Medulla oblongata (tissue), 1 donor: ENCODE measurements at regions not wholly inside any gene's neighbourhood (a gene's known extent, or its start where the extent isn't known, plus 50 kb on each side); places are given as distances from the start of the nearest gene placed in this dataset.

ENCODE experiments used
- DNase-seq: peaks from one replicate; pipeline ENCODE4 v3.0.0-alpha.2; 2015; ENCODE audit errors: extremely low spot score

DNA sequence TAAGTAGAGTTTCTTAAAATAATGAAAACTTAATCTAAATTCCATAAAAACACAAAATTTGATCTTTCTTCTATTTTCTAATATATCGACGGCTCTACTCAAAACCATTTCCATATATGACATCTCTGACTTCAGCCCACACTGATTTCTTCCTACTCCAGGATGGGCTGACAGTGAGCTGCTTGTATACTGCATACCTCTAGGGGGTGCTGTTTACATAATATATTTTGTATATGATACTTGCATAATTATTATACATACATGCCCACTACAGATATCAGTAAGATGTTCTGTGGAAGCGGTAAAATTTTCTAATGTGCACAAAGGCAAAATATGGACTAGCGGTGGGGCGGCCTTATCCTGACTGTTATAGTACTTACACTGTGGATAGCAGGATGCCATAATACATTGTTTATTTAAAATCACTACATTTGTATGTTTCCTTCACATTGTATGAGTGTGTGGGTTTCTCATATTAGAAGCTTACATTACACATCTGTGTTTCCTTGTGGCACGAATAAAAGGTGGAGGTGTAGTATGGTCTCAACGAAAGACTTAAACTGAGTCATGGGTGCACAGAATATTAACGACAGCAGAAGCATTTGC is 66.1 kb upstream of the NXPH2 start:
- DNase-seq: peak; percentile 5

DNA sequence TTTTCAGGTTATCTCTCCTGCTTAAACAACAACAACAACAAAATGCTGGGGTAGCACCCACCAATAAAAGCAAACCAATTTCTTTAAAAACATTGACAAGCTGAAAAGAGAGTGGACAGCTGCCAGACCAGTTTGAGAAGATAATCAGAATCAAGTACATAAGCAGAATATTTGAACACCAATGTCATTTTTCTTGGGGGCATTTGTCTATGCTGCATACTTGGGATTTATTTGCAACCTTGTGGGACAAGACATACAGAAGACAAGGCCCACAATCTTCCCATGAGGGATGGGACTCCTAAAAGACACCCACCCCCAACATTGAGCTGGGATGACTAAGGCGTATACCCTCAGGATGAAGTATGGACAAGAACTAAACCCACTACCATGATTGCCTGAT is 62.2 kb upstream of the NXPH2 start:
- no peak for DNase-seq

DNA sequence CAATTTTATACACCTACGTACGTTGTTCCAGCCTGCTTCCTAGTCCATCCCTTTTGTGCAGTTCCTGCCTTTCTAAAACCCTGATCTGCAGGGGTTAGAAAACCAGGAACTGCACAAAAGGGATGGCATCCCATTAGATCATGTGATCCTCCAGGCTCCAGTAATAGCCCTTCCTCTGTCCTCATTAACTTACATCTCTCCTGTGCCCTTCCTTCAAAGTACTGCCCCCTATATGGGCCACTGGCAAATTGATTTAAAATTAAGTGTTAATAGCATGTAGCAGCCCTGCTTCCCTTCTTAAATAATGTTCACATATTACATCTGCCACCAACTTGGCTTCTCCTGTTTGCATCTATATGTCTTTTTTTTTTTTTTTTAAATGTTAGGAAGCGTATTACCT is 61.3 kb upstream of the NXPH2 start:
- DNase-seq: no peak

DNA sequence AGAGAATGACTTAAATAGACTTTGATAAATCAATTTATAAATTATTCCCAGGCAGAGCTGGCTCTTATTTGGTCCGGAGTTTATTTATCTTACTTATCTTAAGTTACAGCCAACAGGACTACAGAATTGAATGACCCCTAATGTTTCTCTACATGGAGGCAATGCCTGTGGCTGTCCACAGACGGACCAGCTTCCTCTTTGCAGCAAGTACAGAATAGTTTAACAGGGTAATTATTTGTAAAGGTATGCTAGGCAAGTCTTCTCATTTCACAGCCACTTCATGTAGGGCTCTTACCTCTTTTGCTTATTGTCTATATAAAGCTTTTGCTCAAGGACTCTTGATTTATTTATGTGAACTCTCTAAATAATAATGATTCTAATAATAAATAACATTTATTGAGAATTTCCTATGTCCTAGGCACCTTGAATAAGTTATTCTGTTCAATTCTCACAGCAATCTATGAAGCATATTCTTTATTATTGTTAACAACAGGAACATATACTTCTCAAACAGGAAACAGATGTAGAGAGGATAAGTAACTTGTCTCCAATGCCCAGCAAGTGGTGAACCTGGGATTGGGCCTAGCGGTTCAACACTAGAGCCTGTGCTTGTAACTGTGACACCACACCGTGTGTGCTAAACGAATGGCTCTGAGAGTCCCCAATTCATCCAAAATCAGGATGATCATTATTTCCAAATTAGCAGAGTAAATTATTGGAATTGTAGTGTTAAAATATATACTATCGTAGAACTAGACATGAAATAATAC is 58.8 kb upstream of the NXPH2 start:
- DNase-seq: no peak

DNA sequence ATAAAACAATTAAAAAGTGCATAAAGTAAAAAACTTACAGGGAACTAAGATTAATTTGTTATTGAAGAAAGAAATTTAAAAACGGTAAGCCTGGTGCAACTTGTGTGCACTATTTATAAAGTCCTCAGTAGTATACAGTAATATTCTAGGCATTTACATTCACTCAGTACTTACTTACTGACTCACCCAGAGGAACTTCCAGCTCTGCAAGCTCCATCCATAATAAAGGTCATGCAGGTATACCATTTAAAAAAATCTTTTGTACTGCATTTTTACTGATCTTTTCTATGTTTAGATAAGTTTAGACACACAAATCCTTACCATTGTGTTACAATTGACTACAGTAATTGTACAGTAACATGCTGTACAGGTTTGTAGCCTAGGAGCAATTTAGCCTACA is 51.5 kb upstream of the NXPH2 start:
- no peak for DNase-seq

- DNase-seq: no peak
These were observed 51.0 kb upstream of the NXPH2 start for GRCh38 chr2:138831154-138831553.

- DNase-seq: no peak
These were observed 50.4 kb upstream of the NXPH2 start for GRCh38 chr2:138830547-138830946.
